Neuronal stem cell (in vitro differentiated cells): ENCODE measurements at regions not wholly inside any gene's neighbourhood (a gene's known extent, or its start where the extent isn't known, plus 50 kb on each side); places are given as distances from the start of the nearest gene placed in this dataset.

ENCODE experiments used
- DNase-seq: peaks from one replicate; pipeline ENCODE4 v3.0.0-alpha.2; 2013; ENCODE audit warnings: low spot score
- H2AFZ ChIP-seq: one replicate; pipeline ENCODE4 v1.6.1; 2013; ENCODE audit warnings: mild to moderate bottlenecking, low read length, inconsistent platforms
- H2AK5ac ChIP-seq: 2 replicates; pipeline ENCODE4 v1.6.1; 2013; ENCODE audit warnings: low read depth, mild to moderate bottlenecking, inconsistent platforms, low read length, moderate library complexity, mixed read lengths
- H2BK120ac ChIP-seq: 2 replicates; pipeline ENCODE4 v1.6.1; 2013; ENCODE audit warnings: low read depth, mild to moderate bottlenecking, inconsistent platforms, low read length, moderate library complexity, mixed read lengths
- H2BK12ac ChIP-seq: one replicate; pipeline ENCODE4 v1.6.1; 2013; ENCODE audit warnings: low read length, inconsistent platforms
- H2BK15ac ChIP-seq: 2 replicates; pipeline ENCODE4 v1.6.1; 2013; ENCODE audit warnings: mild to moderate bottlenecking, low read length, inconsistent platforms, mixed read lengths
- H2BK5ac ChIP-seq: one replicate; pipeline ENCODE4 v1.6.1; 2013; ENCODE audit warnings: inconsistent platforms, mild to moderate bottlenecking, low read length, moderate library complexity
- H3K14ac ChIP-seq: one replicate; pipeline ENCODE4 v1.6.1; 2013; ENCODE audit warnings: low read length, inconsistent platforms
- H3K18ac ChIP-seq: 2 replicates; pipeline ENCODE4 v1.6.1; 2013; ENCODE audit warnings: low read length, inconsistent platforms
- H3K23ac ChIP-seq: 2 replicates; pipeline ENCODE4 v1.6.1; 2013; ENCODE audit warnings: low read depth, mild to moderate bottlenecking, mixed read lengths, low read length, inconsistent platforms; ENCODE audit not compliant: poor library complexity
- H3K27ac ChIP-seq: replicated peaks from 3 replicates; pipeline ENCODE4 v1.5.1; 2013; ENCODE audit warnings: low read length, inconsistent platforms
- H3K27me3 ChIP-seq, 3 experiments: 2 replicates each; pipeline ENCODE4 v1.6.1; 2013; ENCODE audit warnings: low read length in 3 of 3, mild to moderate bottlenecking in 2 of 3, inconsistent platforms in 1 of 3, low read depth in 1 of 3, mixed read lengths in 1 of 3, moderate library complexity in 1 of 3; ENCODE audit not compliant: control insufficient read depth in 3 of 3, insufficient read depth in 3 of 3
- H3K36me3 ChIP-seq, 2 donors: replicated peaks in 1 of 2; 2 replicates each; pipeline ENCODE4 v1.6.1; 2013; ENCODE audit warnings: low read length in 2 of 2; ENCODE audit not compliant: control insufficient read depth in 2 of 2, insufficient read depth in 2 of 2
- H3K4ac ChIP-seq: 2 replicates; pipeline ENCODE4 v1.6.1; 2013; ENCODE audit warnings: inconsistent platforms, mild to moderate bottlenecking, low read length, moderate library complexity
- H3K4me1 ChIP-seq, 2 donors: 1 replicate in 1 of 2; 2 replicates in 1 of 2; pipeline ENCODE4 v1.6.1; 2013; ENCODE audit warnings: low read length in 2 of 2, low read depth in 1 of 2; ENCODE audit not compliant: control insufficient read depth in 2 of 2, insufficient read depth in 1 of 2
- H3K4me2 ChIP-seq: one replicate; pipeline ENCODE4 v1.6.1; 2013; ENCODE audit warnings: mild to moderate bottlenecking, low read length, inconsistent platforms; ENCODE audit not compliant: insufficient read depth, poor library complexity, severe bottlenecking
- H3K4me3 ChIP-seq, 2 donors: 2 replicates each; pipeline ENCODE4 v1.5.1; 2013; ENCODE audit warnings: low read length in 2 of 2, mild to moderate bottlenecking in 2 of 2, inconsistent platforms in 1 of 2, moderate library complexity in 1 of 2
- H3K79me1 ChIP-seq: one replicate; pipeline ENCODE4 v1.6.1; 2013; ENCODE audit warnings: low read depth, mild to moderate bottlenecking, inconsistent platforms, low read length, moderate library complexity
- H3K9ac ChIP-seq: one replicate; pipeline ENCODE4 v1.6.1; 2013; ENCODE audit warnings: mild to moderate bottlenecking, low read depth, low read length, inconsistent platforms; ENCODE audit not compliant: poor library complexity
- H3K9me3 ChIP-seq, 2 donors: replicated peaks in 1 of 2; 2 replicates each; pipeline versions ENCODE3 to v1.6.1; 2013; ENCODE audit warnings: low read length in 2 of 2, mild to moderate bottlenecking in 2 of 2, inconsistent platforms in 1 of 2, low read depth in 1 of 2, mixed read lengths in 1 of 2, moderate library complexity in 1 of 2; ENCODE audit not compliant: control insufficient read depth in 2 of 2, insufficient read depth in 1 of 2
- H4K8ac ChIP-seq: one replicate; pipeline ENCODE4 v1.6.1; 2013; ENCODE audit warnings: low read depth, mild to moderate bottlenecking, inconsistent platforms, low read length, moderate library complexity
- H4K91ac ChIP-seq: one replicate; pipeline ENCODE4 v1.6.1; 2013; ENCODE audit warnings: low read length, low read depth, mild to moderate bottlenecking, inconsistent platforms; ENCODE audit not compliant: poor library complexity
- WGBS, 2 donors: extraction: QIAGEN DNeasy Blood & Tissue Kit; methylation state at CpG; one replicate each; pipeline ENCODE4 v1.1.7; 2013; ENCODE audit warnings: missing lambda C conversion rate in 2 of 2, mixed read lengths in 1 of 2; ENCODE audit not compliant: insufficient read length in 2 of 2, insufficient replicate concordance in 1 of 2; ENCODE audit errors: extremely low coverage in 2 of 2; 5-methylcytosine and 5-hydroxymethylcytosine counted together

DNA sequence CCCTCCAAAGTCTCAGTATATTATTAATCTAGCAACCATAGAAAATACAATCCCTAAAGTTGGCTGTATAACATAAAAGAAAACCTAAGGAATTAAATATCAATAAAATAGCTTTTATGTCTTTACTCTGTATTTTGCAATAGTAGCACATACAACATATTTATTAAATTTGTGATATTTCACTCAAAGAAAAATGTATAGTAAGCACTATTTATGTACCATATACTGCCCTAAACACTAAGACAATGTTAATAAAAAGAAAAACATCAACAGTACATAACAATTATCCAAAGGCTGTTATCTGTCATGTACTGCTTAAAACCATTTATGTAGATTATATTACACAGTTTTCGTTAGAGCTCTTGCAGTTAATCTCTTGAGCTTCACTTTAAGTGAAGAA, 834.5 kb upstream of the INTU start:
- Histone ChIP-seq H2AFZ (no peak overlapping the region), H3K23ac (no peak overlapping the region), H4K8ac (no peak overlapping the region), H3K4me3 (no peak overlapping the region), H3K9me3 (no peaks in the 10 kb centered on the region), H3K14ac (no peak overlapping the region), H4K91ac (no peak overlapping the region), H3K36me3 (no peaks in the 10 kb centered on the region), H3K27me3 (no peaks in the 10 kb centered on the region), H3K79me1 (no peaks in the 10 kb centered on the region), H3K4ac (no peak overlapping the region), H3K4me2 (no peak overlapping the region), H2BK12ac (no peak overlapping the region), H3K4me1 (no peaks in the 10 kb centered on the region), H3K18ac (no peak overlapping the region), H2BK15ac (no peak overlapping the region), H3K27ac (no peak overlapping the region), H2BK120ac (no peak overlapping the region), H3K9ac (no peak overlapping the region), H2AK5ac (no peak overlapping the region), H2BK5ac (no peak overlapping the region)
- DNase-seq: no peak
- no CpG with 5 or more reads among the region's 1 CpG for WGBS, 2 donors

DNA sequence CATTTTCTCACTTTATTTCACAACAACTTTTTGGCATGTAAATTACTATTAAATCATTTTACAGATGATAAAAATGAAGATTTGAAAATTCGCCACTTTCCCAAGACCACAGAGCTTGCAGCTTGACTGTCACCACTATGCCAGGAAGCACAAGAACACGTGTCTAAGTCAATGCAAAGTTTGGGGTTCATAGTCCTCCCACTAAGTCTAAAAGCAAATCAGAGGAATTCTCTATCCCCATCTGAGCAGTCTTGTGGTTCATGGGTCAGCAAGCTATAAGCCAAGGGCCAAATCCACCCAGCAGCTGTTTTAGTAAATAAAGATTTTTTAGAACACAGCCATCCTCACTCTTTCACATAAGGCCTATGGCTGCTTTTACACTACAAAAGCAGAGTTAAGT, 833.3 kb upstream of the INTU start:
- no CpG with 5 or more reads among the region's 2 CpGs for WGBS, 2 donors
- Histone ChIP-seq H3K18ac (no peak overlapping the region), H3K23ac (no peak overlapping the region)

DNA sequence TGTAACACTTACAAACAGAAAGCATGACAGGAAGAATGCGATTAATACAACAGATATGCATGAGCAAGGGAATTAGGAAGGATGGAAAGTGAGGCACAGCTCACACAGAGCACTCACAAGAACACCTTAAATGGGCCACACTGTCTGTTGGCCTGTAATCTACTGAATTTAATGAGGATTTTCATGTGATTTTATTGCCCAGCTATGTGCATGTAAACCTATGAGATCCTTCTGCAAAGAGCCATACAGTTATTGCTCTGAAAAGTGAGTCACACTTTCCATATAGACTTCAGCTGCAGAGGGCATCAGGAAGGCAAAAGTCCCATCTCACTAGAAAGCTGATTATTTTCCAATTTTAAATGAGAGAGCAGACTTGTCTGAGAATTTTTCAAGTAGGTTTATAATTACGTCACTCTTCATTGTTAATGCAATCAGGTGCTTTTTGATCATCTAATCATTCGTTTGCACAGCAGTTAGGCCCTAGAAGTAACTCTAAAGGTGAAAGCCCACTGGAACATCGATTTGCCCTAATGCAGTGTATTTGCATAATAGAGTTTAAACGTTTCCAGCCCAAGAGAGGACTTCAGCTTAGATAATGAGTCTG, 832.7 kb upstream of the INTU start:
- H2BK120ac ChIP-seq: no peak overlapping the region
- no peak overlapping the region for H3K4me3 ChIP-seq
- no peak overlapping the region for H3K27ac ChIP-seq
- H4K8ac ChIP-seq: no peak overlapping the region
- H3K9me3 ChIP-seq: no peaks in the 10 kb centered on the region
- H3K23ac ChIP-seq: no peak overlapping the region
- no peak overlapping the region for H3K14ac ChIP-seq
- H2AK5ac ChIP-seq: no peak overlapping the region
- no peaks in the 10 kb centered on the region for H3K79me1 ChIP-seq
- H3K4me2 ChIP-seq: no peak overlapping the region
- no peak for DNase-seq
- WGBS, 2 donors: no CpG with 5 or more reads among the region's 5 CpGs
- H2AFZ ChIP-seq: peak overlapping the region; percentile 46
- H4K91ac ChIP-seq: no peak overlapping the region
- H3K18ac ChIP-seq: no peak overlapping the region
- H3K9ac ChIP-seq: no peak overlapping the region
- no peak overlapping the region for H3K4ac ChIP-seq
- no peak overlapping the region for H2BK15ac ChIP-seq
- H3K4me1 ChIP-seq: no peaks in the 10 kb centered on the region
- no peaks in the 10 kb centered on the region for H3K27me3 ChIP-seq
- no peak overlapping the region for H2BK12ac ChIP-seq
- H2BK5ac ChIP-seq: no peak overlapping the region
- H3K36me3 ChIP-seq: no peaks in the 10 kb centered on the region

More for the DNA sequence above, 833.3 kb upstream of the INTU start:
- Histone ChIP-seq H3K4me3 (no peak overlapping the region), H3K79me1 (no peaks in the 10 kb centered on the region), H3K27ac (no peak overlapping the region), H2BK120ac (no peak overlapping the region), H3K4ac (no peak overlapping the region), H2BK5ac (no peak overlapping the region), H3K9ac (no peak overlapping the region), H2AK5ac (no peak overlapping the region), H2BK12ac (no peak overlapping the region), H3K27me3 (no peaks in the 10 kb centered on the region), H4K8ac (no peak overlapping the region), H3K9me3 (no peaks in the 10 kb centered on the region), H2AFZ (peak overlapping the region; percentile 46), H3K36me3 (no peaks in the 10 kb centered on the region), H3K4me1 (no peaks in the 10 kb centered on the region), H2BK15ac (no peak overlapping the region), H3K14ac (no peak overlapping the region), H3K4me2 (no peak overlapping the region), H4K91ac (no peak overlapping the region)
- no peak for DNase-seq

DNA sequence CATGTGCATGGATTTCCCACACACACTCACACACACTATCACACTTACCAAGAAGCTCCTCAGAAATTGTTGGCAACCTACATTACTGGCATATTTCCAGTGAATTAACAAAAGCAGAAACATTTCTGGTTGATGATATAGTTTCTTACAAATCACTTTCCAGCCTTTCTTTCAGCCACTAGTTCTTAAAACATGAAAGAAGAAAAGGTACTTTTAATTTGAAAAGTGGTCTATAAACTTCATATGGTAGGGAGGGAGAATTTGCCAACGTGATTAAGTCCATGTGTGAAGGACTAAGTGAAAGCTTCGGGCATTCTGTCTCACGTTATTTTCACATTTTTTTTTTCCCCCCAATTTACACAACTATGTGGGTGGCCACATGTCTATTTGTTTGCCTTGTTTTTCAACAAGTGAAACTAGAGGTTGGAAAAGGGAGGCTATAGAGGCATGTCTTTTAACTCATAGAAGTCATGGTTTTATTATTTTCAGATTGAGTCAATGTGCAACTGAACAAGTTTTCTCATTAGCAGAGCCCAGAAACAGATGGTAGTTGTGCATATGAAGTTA, 832.1 kb upstream of the INTU start:
- H3K27ac ChIP-seq: no peak overlapping the region
- DNase-seq: no peak
- H2AFZ ChIP-seq: no peak overlapping the region
- H2BK15ac ChIP-seq: no peak overlapping the region
- H3K4me1 ChIP-seq: no peaks in the 10 kb centered on the region
- H3K4me2 ChIP-seq: no peak overlapping the region
- no peaks in the 10 kb centered on the region for H3K36me3 ChIP-seq
- no peak overlapping the region for H2BK120ac ChIP-seq
- no peak overlapping the region for H2BK12ac ChIP-seq
- WGBS, 2 donors: no CpG with 5 or more reads among the region's 3 CpGs
- H3K79me1 ChIP-seq: no peaks in the 10 kb centered on the region
- no peak overlapping the region for H3K14ac ChIP-seq
- no peak overlapping the region for H3K9ac ChIP-seq
- H2BK5ac ChIP-seq: no peak overlapping the region
- H3K23ac ChIP-seq: no peak overlapping the region
- H3K18ac ChIP-seq: no peak overlapping the region
- no peak overlapping the region for H2AK5ac ChIP-seq
- no peak overlapping the region for H4K8ac ChIP-seq
- no peak overlapping the region for H3K4me3 ChIP-seq
- H3K27me3 ChIP-seq: no peaks in the 10 kb centered on the region
- no peak overlapping the region for H3K4ac ChIP-seq
- H4K91ac ChIP-seq: no peak overlapping the region
- no peaks in the 10 kb centered on the region for H3K9me3 ChIP-seq
